ENCODE measurements at regions not wholly inside any gene's neighbourhood (a gene's known extent, or its start where the extent isn't known, plus 50 kb on each side); places are given as distances from the start of the nearest gene placed in this dataset.

DNA sequence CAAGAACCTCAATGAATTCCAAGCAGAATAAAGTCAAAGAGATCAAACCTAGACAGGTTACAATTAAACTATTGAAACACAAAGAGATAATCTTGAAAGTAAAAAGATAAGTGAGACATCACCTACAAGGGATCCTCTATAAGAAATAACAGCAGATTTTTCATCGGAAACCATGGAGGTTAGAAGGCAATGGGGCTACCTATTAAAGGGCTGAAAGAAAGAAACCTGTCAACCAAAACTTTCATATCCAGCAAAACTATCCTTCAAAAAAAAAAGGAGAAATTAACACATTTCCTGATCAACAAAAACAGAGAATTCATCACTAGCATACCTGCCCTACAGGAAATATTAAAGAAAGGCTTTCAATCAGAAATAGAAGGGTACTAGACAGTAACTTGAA is 244.9 kb downstream of the ARHGAP12 start:
- Histone ChIP-seq H3K9me3 (no peaks in the 10 kb centered on the region), H3K36me3 (no peaks in the 10 kb centered on the region), H3K27ac (no peak overlapping the region), H3K4me1 (ENCODE audit: control insufficient read depth in 1 of 2, insufficient read depth in 1 of 2, low read depth in 1 of 2, low read length in 1 of 2) (no peaks in the 10 kb centered on the region), H3K27me3 (no peaks in the 10 kb centered on the region), H3K4me3 (ENCODE audit: low read depth in 1 of 2, low read length in 1 of 2) (no peak overlapping the region)
- TF ChIP-seq CTCF (IDR thresholded peaks at IDR 0.05) = no peak

- Histone ChIP-seq H3K27ac (no peak overlapping the region), H3K9me3 (no peaks in the 10 kb centered on the region), H3K4me1 (ENCODE audit: control insufficient read depth in 1 of 2, insufficient read depth in 1 of 2, low read depth in 1 of 2, low read length in 1 of 2) (no peaks in the 10 kb centered on the region), H3K36me3 (no peaks in the 10 kb centered on the region), H3K4me3 (ENCODE audit: low read depth in 1 of 2, low read length in 1 of 2) (no peak overlapping the region), H3K27me3 (no peaks in the 10 kb centered on the region)
- no peak for TF ChIP-seq CTCF (IDR thresholded peaks at IDR 0.05)
Observed at GRCh38 chr10:31679936-31680335, 248.7 kb downstream of the ARHGAP12 start.

DNA sequence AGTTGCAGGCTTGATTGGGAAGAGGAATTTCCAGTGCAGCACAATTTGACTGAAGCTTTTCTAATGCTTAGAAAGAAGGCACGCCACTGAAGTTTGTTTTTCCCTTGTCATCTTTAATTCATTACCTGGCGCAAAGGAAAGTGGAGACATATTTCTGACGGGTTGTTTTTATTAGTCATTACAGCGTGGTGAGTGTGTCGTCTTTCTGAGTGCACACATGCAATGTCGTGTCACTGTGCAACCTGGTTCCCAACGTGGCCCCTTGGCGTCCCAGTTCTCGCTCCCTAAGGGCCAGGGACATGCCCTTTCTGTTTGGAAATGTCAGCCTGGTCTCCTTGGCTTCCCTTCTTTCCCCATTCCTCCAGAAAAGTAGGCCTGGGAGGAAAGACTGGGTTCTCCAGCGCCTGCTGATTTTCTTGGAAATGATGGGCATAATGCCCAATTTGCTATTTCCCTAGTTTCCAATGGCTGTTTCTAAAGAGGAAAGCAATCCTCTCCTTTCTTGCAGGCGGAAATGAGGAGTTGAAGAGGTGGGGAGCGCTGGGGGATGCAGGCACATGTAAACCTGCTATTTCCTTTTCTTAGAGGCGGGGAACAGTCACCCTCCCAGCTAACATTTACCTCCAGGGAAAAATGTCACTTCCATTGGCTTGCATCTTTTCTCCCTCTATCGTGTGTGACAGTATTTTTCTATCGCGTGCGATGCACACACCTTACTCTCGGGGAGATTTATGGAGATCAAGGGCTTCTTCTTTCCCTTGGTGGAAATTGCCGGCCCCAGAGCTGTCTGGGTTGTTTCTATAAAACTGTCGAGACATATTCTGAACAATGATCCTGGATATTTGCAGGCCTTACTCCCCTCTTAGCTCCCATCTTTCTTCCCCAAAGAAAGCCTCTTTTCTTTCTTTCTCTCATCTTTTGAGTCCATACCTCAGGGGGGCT is 249.8 kb downstream of the ARHGAP12 start:
- no peak for TF ChIP-seq CTCF (IDR thresholded peaks at IDR 0.05)
- Histone ChIP-seq H3K27ac (no peak overlapping the region), H3K36me3 (no peaks in the 10 kb centered on the region), H3K27me3 (no peaks in the 10 kb centered on the region), H3K4me1 (ENCODE audit: control insufficient read depth in 1 of 2, insufficient read depth in 1 of 2, low read depth in 1 of 2, low read length in 1 of 2) (no peaks in the 10 kb centered on the region), H3K9me3 (no peaks in the 10 kb centered on the region), H3K4me3 (ENCODE audit: low read depth in 1 of 2, low read length in 1 of 2) (no peak overlapping the region)

GRCh38 chr10:31678139-31678536 is 250.5 kb downstream of the ARHGAP12 start:
- no peak overlapping the region for H3K4me3 ChIP-seq (ENCODE audit: low read depth in 1 of 2, low read length in 1 of 2)
- no peaks in the 10 kb centered on the region for H3K36me3 ChIP-seq
- no peak for TF ChIP-seq CTCF (IDR thresholded peaks at IDR 0.05)
- no peak overlapping the region for H3K27ac ChIP-seq
- no peaks in the 10 kb centered on the region for H3K4me1 ChIP-seq (ENCODE audit: control insufficient read depth in 1 of 2, insufficient read depth in 1 of 2, low read depth in 1 of 2, low read length in 1 of 2)
- H3K27me3 ChIP-seq = no peaks in the 10 kb centered on the region
- no peaks in the 10 kb centered on the region for H3K9me3 ChIP-seq

DNA sequence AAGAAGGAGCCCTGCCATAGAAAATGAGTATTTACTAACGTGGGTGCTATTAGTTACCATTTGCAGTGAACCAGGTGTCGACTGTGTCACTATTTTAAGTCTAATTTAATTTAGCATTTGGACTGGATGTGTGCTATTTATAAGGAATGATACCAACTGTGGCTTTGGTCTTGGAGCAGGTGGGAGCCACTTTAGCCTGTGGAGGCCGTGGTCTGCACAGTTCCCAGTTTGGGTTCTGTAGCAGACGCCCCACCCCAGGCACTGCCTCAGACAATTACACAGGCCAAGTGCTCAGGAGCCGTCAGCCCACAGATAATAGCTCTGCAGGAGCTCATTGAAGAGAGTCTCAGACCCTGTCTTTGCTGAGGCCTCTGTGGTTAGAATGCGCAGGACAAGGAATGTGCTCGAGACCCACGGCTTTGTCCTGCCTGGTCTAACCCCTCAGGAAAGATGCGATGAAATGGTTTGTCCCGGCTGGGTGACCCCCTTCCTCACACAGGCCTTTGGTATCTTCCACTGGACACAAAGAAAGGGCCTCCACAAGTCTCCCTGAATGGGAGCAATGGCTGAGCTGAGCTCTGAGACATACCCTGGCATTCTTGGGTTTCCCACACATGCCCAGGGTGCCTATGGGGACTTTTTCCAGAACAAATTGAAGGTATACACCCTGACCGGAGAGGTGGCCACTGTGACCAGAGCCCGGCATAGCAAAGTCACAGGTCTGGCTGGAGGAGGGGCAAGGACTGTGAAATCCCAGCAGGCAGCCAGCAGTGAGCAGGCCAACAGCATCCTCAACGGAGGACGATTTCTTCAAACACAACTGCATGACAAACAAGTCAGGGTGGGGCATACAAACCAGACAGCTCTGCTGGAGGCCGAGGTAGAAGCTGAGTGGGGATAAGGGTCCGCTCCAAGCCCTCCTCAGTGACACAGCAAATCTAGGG is 251.2 kb downstream of the ARHGAP12 start:
- Histone ChIP-seq H3K36me3 (no peaks in the 10 kb centered on the region), H3K27me3 (no peaks in the 10 kb centered on the region), H3K27ac (no peak overlapping the region), H3K4me3 (ENCODE audit: low read depth in 1 of 2, low read length in 1 of 2) (no peak overlapping the region), H3K9me3 (no peaks in the 10 kb centered on the region), H3K4me1 (ENCODE audit: control insufficient read depth in 1 of 2, insufficient read depth in 1 of 2, low read depth in 1 of 2, low read length in 1 of 2) (no peaks in the 10 kb centered on the region)
- no peak for TF ChIP-seq CTCF (IDR thresholded peaks at IDR 0.05)

Measured in neutrophil (primary cell).